NOMO-1 (cell line): ENCODE measurements at regions not wholly inside any gene's neighbourhood (a gene's known extent, or its start where the extent isn't known, plus 50 kb on each side); places are given as distances from the start of the nearest gene placed in this dataset.

Experiments used
- DNase-seq, 2 experiments: peaks; one replicate each; lab custom pipeline; 2025; ENCODE audit not compliant: unreplicated experiment in 2 of 2; lab: John Stamatoyannopoulos, UW

DNA sequence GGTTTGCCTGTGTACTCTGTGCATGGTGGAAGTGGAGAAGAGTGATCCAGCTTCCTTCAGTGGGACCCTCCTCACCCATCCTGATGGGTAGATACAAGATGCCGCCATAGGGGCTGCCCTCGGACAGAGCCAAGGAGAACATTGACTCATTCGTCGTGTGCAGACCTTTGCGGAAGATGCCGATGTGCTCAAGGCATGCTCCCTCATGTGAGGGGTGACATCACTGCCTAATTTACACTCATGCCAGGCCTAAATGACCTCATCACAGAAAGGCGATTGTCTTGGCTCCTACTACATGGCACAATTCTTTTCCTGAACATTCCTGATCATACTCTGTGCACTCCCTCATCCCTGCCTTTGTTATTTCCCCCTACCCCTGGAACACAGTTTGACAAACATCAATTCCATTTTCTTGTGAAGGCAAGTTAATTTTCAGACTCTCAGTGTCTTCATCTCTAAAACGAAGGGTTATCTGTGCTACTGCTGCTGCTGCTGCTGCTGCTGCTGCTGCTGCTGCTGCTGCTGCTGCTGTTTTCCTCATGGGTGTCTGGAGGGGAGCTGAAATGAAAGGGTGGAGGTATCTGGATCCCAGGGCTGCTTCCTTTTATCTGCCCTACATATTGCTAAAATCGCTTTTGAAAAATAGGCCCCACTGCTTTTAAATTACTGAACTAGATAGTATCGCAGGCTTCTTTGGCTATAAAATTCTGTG is 146.5 kb upstream of the ARGLU1 start:
- no peak for DNase-seq

DNA sequence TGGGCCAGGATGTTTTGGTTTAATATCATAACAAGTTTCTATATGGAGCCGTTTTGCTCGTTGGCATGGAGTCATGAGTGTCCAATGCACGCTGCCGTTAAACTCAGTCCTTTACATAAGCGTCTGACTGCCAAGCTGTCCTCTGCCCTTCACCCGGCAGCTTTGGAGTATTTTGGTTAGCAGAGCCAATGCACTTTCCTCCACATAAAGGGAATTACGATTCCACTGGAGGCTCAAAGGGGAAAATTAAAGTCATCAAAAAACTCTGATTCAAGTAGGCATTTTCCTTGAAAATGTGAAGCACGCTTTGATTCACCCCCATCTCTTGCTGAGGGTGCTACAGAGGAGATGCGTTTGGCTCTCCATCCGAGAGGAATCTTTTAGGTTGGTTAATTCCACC is 144.4 kb upstream of the ARGLU1 start:
- DNase-seq, result no peak

DNA sequence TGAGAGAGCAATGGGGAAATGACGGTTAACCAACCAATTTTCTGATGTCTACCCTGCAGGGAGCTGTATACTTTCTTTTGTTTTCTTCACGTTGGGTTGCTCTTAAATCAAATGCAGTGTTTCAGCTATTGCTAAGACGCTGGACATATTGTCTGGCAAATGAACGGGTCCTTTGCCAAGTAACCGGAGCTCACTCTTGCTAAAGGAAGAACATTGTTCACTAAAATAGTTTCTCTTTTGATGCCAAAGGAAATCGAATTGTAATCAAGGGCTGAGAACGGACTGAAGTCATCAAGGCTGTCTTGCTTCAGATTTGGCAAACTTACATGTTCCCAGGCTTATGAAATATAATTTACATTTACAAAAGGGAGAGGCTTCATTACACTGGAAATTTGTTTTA is 142.3 kb upstream of the ARGLU1 start:
- no peak for DNase-seq

DNA sequence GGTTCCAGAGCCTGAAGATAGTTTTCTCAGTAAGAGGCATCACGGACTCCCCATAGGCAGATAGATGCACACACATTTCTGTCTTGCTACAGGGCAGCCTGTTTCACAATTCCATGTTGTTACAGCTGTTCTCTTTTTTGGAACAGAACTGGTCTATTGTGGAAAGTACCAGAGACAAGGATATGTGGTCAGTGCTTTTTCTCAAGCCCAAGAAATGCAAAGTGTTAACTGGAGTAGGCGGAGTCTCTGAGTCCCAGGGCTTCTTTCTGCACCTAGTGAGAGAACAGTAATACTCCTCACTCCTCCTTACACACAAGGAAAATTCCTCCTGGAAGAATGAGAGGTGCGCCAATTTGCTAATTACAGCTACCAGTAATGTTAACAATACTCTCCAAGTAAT is 141.6 kb upstream of the ARGLU1 start:
- DNase-seq, result no peak

DNA sequence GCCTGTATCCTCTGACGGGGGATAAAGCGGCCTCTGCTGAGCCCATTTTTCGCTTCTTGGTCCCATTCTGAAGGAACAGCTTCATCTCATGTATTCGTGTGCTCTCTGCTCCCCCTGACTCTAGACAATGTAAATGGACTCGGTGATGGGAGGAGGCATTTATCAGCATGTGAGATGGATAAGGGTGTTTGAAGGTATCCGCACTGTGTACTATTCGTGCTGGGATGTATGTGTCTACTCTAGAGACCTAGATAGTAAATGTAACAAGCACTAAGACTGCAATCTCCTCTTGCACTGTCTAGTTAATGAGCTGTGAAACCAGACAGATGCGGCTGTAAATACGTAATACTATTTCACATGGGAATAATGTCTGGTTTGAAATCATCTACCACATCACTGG is 134.6 kb upstream of the ARGLU1 start:
- DNase-seq, result no peak

DNA sequence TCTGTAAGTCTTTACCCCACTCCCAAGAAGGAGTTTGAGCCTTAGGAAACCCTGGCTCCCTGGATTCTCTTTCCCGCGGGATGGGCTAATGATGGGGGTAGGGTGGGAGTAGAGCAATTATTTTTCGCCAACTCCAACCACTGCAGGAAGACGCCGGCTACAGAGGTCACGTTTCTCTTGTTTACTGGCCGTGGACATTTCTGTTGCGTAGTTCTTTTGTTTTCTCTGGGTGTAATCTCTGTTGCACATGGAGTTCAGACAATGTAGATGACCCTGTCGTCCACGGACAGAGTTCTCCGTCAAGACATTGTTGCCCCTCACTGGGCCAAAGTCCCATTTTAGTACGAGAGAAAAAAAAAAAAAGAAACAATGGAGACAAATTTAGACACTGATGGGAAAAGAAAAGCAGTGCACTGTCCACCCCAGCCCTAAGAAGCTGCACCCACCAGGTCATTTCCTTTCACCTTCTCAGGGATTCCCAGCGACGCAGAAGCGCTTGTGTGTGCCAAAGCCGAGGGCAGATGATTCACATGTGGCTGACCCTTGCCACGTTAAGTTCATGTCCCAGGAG is 133.9 kb upstream of the ARGLU1 start:
- no peak for DNase-seq

DNA sequence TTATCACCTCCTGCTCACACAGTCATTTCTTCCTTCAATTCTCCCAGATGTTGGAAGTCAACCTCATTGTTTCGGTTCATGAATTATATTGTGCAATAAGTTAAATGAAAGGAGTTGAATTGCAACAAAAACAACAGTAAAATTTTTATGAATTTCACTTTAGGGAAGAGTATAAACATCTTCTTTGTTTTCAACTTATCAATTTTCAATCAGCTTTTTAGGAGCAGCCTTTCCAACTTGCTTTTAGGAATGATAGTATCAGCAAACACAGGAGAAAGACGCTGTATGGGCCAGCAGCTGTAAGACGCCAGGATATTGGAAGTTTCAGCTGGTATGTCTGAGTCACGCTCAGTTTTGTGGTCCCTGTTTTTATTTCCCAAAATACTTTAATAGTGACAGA is 132.5 kb upstream of the ARGLU1 start:
- no peak for DNase-seq

DNA sequence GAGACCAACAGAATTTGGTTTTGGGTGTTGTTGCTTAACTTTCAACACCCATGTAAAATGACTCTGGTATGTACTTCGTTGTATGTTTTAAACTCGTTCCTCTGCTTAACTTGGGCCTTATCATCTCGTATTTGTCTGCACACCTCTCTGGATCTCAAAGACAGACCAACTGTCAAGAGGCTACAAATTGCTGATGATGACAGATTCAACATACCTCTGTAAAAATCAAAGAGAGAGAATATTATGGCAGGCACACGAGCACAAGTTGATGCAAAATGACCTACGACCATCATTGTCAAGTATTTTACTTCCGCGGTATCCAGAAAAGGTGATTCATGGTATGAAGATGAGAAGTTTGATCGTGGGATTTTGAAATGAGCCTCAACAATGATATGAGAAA is 132.1 kb upstream of the ARGLU1 start:
- DNase-seq, result no peak

DNA sequence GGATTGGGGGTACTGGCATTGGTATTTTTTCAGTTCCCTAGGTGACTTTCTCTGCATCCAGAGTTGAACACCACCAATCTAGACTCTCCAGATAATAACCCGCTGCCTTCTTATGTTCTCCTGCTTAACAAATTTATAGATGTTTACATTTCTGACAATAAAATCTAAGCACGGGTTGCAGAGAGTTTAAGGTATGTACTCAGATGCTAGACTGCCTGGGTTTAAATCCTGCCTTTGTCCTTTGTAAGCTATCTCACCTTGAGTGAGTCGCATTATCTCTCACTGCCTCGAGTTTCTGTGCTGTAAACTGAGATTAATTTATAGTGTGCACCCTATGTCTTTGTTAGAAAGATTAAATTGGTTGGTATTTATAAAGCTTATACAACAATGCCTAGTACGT is 131.4 kb upstream of the ARGLU1 start:
- no peak for DNase-seq

DNA sequence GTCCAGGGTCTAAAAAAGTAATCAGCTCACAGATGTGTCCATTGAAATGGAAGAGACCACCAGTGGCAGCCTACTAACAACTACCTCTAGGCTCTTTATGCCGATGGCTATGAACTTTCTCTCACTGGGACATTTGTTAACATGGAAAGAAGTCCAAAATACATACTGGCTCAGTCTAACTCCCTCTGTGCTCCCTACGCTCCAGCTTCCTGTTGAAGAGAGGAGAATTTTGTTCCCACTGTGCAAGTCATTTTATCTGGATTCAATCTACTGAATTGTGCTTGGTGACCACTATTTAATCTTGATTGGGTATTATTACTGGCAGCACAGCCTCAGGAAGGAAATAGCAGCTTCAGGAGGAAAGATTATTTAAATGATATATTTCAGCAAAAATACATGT is 128.8 kb upstream of the ARGLU1 start:
- no peak for DNase-seq

DNA sequence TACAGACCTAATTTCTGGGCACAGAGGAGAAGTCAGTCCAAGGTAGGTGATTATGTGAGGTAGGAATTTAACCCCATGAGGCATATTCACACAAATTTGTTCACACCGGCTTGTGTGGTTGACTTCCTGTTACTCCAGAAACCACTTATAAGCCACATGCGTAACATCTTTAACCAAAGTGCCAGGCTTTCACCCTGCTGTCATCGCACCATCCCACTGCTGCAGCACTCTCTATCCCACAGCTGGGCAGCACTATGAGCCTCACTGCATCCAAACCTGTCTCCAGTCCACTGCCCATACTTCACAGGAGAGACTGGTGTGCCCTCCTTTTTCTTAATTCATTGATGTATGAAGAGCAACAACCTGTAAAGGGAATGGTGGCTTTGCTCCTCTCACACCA is 128.2 kb upstream of the ARGLU1 start:
- DNase-seq, result no peak

DNA sequence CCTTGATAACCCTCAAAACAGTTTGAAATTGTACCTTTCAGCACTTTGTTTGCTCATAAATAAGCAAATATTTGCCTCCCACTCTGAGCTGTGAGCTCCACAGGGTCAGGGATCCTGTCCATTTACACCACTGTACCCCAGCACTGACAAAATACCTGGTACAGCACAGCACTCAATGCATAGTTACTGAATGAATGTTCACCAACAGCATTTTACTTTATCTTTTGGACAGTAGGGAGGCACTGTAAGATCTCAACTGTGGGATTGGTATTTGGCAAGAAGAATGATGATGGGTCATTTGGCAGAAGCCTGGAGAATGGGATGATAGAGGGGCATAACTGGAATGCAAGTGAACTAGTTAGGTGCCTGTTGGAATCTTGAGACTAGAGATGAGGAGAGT is 127.2 kb upstream of the ARGLU1 start:
- no peak for DNase-seq

DNA sequence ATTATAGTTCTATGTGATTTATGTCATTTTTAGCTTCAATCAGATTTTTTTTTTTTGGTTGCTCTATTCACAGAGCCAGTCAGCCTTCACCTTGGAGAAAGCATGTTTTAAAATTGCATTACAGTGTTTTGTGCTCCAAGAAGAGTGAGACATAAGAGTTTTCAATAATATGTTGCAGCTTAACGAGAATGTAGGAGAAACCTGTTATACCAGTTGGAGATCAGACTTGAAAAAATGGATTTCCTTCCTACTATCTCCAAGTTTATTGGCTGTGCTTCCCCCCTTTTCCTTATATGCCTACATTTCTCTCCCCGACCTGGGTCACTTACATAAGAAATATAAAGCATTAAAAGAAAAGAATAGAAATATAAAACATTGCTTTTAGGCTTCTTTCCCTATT is 123.9 kb upstream of the ARGLU1 start:
- no peak for DNase-seq

DNA sequence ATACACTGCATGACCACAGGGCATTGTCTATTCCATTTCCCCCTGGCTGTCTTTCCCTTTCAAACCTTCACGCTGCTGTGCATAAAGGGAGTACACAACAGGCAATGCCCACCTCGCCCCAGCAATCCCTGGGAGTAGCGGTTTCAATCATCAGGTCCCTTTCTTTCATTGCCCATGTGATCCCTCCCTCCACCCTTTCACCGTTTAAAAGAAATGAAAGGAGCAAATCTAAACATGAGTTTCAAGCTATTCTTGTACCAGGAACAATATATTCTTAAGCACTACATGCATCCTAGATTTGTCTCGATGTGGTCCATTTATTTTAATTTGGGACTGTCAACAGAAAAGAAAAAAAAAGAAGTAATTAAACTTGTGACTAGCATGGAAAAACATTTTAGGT is 123.4 kb upstream of the ARGLU1 start:
- DNase-seq, result no peak

DNA sequence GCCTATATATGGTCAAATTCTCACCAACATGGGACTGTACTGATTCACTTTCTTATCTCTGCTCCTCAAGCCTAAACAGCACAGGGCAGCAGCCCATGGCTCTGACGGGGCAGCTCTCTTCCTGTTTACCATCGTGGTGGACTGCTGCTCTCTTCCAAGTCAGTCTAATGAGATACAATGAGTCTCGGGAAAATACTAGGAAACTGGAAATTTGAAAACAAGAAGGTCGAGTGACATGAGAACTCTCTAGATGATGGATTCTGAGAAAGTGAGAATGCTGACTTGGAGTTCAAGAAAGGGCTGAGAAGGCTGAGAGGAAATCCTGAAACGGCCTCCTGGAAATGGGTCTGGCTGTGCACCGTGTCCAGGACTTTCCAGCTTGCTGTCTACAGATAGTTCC is 122.8 kb upstream of the ARGLU1 start:
- DNase-seq, result no peak

DNA sequence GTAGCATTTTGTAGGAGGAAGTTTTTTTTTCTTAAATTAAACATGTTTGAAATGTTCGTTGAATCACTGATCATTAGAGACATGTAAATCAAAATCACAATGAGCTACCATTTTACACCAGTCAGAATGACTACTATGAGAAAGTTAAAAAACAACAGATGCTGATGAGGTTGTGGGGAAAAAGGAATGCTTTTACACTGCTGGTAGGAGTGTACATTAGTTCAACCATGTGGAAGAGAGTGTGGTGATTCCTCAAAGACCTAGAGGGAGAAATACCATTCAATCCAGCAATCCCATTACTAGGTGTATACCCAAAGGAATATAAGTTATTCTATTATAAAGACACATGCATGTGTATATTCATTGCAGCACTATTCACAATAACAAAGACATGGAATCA is 122.0 kb upstream of the ARGLU1 start:
- DNase-seq, result no peak

DNA sequence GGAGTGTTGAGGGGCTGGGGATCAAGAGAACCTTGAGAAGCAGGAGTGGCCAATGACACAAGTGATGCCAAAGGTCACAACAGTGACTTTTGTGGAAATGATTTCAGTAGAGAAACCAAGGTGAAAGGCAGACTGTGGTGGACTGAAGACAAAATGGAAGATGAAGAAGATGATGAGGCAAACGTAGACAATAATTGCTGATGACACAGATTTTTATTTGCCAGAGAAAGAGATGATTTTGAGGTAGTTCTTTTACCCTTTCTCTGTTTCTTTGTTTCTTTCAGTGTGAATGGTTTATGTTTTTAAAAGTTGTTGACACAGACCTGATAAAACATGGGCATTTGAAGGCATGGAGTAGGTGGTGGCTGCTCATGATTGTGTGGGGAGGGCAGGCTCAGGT is 121.0 kb upstream of the ARGLU1 start:
- no peak for DNase-seq

DNA sequence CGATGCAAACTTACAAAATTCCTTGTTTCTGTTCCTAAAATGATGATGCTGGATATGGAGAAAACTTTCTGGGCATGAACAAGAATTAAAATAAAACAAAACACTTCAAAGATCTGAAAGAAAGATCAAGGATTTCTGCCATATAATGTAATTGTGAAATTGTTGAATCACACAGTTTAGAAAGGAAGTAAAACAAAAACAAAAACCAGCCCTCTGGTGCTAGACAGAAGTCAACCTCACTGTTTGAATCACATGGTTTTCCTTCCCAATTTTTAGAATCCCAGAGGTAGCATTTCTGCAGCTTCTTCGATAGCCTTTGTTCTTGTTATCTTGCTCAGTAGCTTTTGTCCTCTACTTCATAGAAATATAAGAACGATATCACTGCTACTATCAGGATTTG is 118.2 kb upstream of the ARGLU1 start:
- DNase-seq, result no peak

DNA sequence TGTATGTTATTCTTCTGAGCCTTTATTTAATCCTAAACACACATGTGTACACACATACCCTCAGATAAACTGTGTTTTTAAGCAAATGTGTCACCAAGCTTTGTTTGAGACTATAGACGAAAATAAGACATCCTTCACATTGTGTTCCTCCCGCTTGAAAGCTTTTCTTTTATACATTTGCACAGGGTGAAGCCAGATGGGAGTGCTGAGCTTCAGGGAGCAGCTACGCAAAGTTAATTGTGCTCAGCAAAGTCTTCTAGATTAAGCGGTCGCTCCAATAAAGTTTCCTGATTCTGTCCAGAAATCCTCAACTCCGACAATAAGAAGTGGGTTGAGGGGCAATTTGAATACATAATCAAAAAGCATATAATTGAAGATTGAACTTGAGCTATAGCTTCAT is 117.2 kb upstream of the ARGLU1 start:
- no peak for DNase-seq

DNA sequence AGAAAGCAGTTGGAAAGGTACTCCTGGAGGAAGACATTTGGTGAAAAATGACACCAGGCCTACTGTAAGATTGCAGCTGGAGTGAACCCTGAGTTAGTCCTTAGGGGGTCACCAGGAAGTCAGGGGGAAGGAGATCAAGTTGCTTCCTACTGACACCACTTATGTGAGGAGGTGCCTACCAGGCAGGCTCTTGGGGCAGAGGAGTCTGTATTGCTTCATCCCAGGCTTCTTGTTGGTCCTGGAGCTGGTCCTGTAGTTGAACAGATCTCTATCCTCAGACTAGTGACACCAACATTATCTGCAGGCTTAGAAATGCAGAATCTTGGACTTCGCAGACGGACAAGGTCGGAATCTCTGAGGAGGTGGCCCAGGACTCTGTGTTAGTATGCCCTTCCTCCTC is 116.0 kb upstream of the ARGLU1 start:
- DNase-seq, result no peak

DNA sequence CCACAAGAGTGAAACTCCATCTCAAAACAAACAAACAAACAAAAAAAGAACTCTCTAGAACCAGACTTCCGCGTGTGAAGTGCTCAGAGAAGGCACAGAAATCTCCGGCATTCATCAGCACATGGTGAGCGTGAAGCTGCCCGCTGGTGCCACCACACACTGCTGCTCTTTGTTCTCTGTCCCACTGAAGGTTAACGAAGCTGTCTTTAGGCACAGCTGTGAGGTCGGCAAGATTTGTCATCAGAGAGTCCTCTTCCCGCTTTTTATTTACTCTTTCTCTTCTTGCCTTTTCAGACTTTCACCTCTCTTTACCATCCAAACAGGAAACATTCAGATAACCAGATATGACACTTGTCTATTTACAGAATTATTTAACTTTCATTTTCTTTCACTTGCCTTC is 115.2 kb upstream of the ARGLU1 start:
- DNase-seq, result no peak

DNA sequence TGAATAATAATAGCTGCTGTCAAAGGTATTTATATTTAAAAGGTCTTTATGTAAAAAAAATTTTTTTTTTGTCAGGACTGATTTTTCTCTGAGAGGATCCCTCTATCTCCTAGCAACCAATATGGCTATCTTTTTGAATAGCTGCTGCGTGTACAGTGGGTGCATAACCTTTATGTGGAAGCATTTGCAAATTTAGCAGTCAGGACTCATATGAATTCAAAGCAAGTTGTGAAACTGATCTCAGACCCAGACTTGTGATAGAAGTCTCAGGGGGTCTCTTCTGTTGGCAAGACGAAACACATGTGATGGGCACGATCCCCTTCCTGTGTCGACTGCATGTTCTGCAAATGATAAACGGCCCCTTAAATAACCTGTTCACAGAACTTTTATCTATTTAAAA is 114.1 kb upstream of the ARGLU1 start:
- no peak for DNase-seq

DNA sequence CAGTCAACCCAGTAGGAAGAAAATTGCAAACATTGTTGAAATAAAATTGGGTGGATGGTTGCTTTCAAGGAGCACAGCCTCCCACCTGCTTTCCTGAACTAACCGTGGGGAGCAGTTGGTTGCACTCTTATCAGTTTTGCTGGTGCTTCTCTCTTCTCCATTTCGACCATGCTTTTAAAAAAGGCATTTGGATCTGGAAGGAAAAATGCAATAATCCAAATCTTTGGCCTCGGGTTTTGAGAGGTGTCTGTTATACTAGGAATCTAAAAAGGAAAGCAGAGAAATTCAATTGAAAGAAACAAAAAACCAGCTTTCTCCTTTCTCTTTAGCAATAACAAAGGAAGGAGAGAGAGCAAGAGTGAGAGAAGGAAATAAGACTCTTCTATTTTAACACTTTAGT is 113.6 kb upstream of the ARGLU1 start:
- DNase-seq, result no peak
